Liver (tissue), 8 donors: ENCODE measurements at regions not wholly inside any gene's neighbourhood (a gene's known extent, or its start where the extent isn't known, plus 50 kb on each side); places are given as distances from the start of the nearest gene placed in this dataset.

ENCODE experiments used
- DNase-seq: peaks from one replicate; pipeline ENCODE4 v3.0.0-alpha.2; 2017; ENCODE audit warnings: low spot score
- H3K27ac ChIP-seq, 2 donors: one replicate each; pipeline ENCODE4 v1.7.0; 2013; ENCODE audit warnings: inconsistent platforms in 2 of 2, low read length in 2 of 2, control low read depth in 1 of 2, low read depth in 1 of 2, mild to moderate bottlenecking in 1 of 2
- H3K27me3 ChIP-seq, 4 donors: one replicate each; pipeline versions ENCODE4 v1.6.1 to v1.7.0; 2013; ENCODE audit warnings: low read length in 3 of 4, inconsistent platforms in 1 of 4, mild to moderate bottlenecking in 1 of 4, moderate library complexity in 1 of 4; ENCODE audit not compliant: control insufficient read depth in 4 of 4, insufficient read depth in 4 of 4
- H3K36me3 ChIP-seq, 4 donors: one replicate each; pipeline versions ENCODE4 v1.6.1 to v1.7.0; 2013; ENCODE audit warnings: low read length in 3 of 4, mild to moderate bottlenecking in 3 of 4, low read depth in 1 of 4, moderate library complexity in 1 of 4; ENCODE audit not compliant: control insufficient read depth in 4 of 4, insufficient read depth in 3 of 4
- H3K4me1 ChIP-seq, 4 donors: one replicate each; pipeline versions ENCODE4 v1.6.1 to v1.7.0; 2013; ENCODE audit warnings: low read length in 3 of 4, mild to moderate bottlenecking in 3 of 4, moderate library complexity in 1 of 4; ENCODE audit not compliant: control insufficient read depth in 4 of 4, insufficient read depth in 4 of 4
- H3K4me3 ChIP-seq, 3 donors: one replicate each; pipeline versions ENCODE4 v1.6.1 to v1.7.0; 2013; ENCODE audit warnings: low read length in 3 of 3, control low read depth in 1 of 3, low read depth in 1 of 3, mild to moderate bottlenecking in 1 of 3
- H3K9ac ChIP-seq, 2 donors: one replicate each; pipeline ENCODE4 v1.7.0; 2013; ENCODE audit warnings: low read length in 2 of 2, mild to moderate bottlenecking in 2 of 2, moderate library complexity in 2 of 2, control low read depth in 1 of 2, low read depth in 1 of 2
- H3K9me3 ChIP-seq, 4 donors: one replicate each; pipeline versions ENCODE4 v1.6.1 to v1.7.0; 2013; ENCODE audit warnings: low read length in 3 of 4; ENCODE audit not compliant: control insufficient read depth in 4 of 4
- ATF3 ChIP-seq: IDR thresholded peaks from 2 replicates; pipeline ENCODE4 v1.6.1; 2016; ENCODE audit warnings: antibody characterized with exemption
- CTCF ChIP-seq: fragments of 150-350 bp; IDR thresholded peaks from 2 replicates; pipeline ENCODE4 v1.5.1; 2017; ENCODE audit warnings: improper control_type of control experiment, low read depth, low read length; ENCODE audit not compliant: missing input control
- EGR1 ChIP-seq, 2 donors: IDR thresholded peaks; 2 replicates each; pipeline ENCODE4 v1.6.1; 2016 to 2018; ENCODE audit warnings: antibody characterized with exemption in 2 of 2, low read depth in 2 of 2
- FOXA1 ChIP-seq: IDR thresholded peaks from 2 replicates; pipeline ENCODE4 v1.6.1; 2016; ENCODE audit warnings: antibody characterized with exemption
- FOXA2 ChIP-seq: IDR thresholded peaks from 2 replicates; pipeline ENCODE4 v1.6.1; 2016; ENCODE audit warnings: antibody characterized with exemption
- HNF4G ChIP-seq: IDR thresholded peaks from 2 replicates; pipeline ENCODE4 v1.6.1; 2016; ENCODE audit warnings: antibody characterized with exemption
- MAX ChIP-seq: IDR thresholded peaks from 2 replicates; pipeline ENCODE4 v1.6.1; 2016; ENCODE audit warnings: antibody characterized with exemption
- NR2F2 ChIP-seq: IDR thresholded peaks from 2 replicates; pipeline ENCODE4 v1.6.1; 2016; ENCODE audit warnings: antibody characterized with exemption
- RAD21 ChIP-seq, 2 donors: IDR thresholded peaks; 2 replicates each; pipeline ENCODE4 v1.6.1; 2016; ENCODE audit warnings: antibody characterized with exemption in 2 of 2, mild to moderate bottlenecking in 2 of 2
- REST ChIP-seq: IDR thresholded peaks from 2 replicates; pipeline ENCODE4 v1.6.1; 2016; ENCODE audit warnings: antibody characterized with exemption, mild to moderate bottlenecking
- SP1 ChIP-seq: IDR thresholded peaks from 2 replicates; pipeline ENCODE4 v1.6.1; 2018; ENCODE audit warnings: antibody characterized with exemption, mild to moderate bottlenecking
- TAF1 ChIP-seq: conservative IDR thresholded peaks from 2 replicates; pipeline ENCODE4 v1.6.1; 2016; ENCODE audit warnings: antibody characterized with exemption, mild to moderate bottlenecking
- YY1 ChIP-seq: IDR thresholded peaks from 2 replicates; pipeline ENCODE4 v1.6.1; 2016; ENCODE audit warnings: antibody characterized with exemption, mild to moderate bottlenecking
- ZBTB33 ChIP-seq: IDR thresholded peaks from 2 replicates; pipeline ENCODE4 v1.6.1; 2016; ENCODE audit warnings: antibody characterized with exemption
- WGBS: extraction: QIAGEN DNeasy Blood & Tissue Kit; methylation state at CpG from one replicate; pipeline ENCODE4 v1.1.7; 2013; 5-methylcytosine and 5-hydroxymethylcytosine counted together
- donor health status: healthy.
- donor health status: healthy.
- donor health status: healthy.
- donor health status: healthy.
- donor health status: healthy.

- H3K27ac ChIP-seq: no peak overlapping the region
- no peaks in the 10 kb centered on the region for H3K4me1 ChIP-seq
- no peak overlapping the region for H3K9ac ChIP-seq
- no peaks in the 10 kb centered on the region for H3K27me3 ChIP-seq
- TF ChIP-seq NR2F2 (no peak), YY1 (no peak), CTCF (no peak), RAD21 (IDR thresholded peaks at IDR 0.05) (no peak), FOXA1 (no peak), HNF4G (no peak), EGR1 (IDR thresholded peaks at IDR 0.05; ENCODE audit: low read depth in 2 of 2) (no peak), REST (no peak), TAF1 (no peak)
- H3K36me3 ChIP-seq: no peaks in the 10 kb centered on the region
- DNase-seq: no peak
- H3K4me3 ChIP-seq: no peak overlapping the region
- H3K9me3 ChIP-seq: no peaks in the 10 kb centered on the region
Observed at GRCh38 chr3:118180853-118181252, 853.8 kb downstream of the IGSF11 start.

GRCh38 chr3:118181274-118181673 lies 853.4 kb downstream of the IGSF11 start:
- Histone ChIP-seq H3K9me3 (no peaks in the 10 kb centered on the region), H3K27ac (no peak overlapping the region), H3K36me3 (no peaks in the 10 kb centered on the region), H3K27me3 (no peaks in the 10 kb centered on the region), H3K4me3 (no peak overlapping the region), H3K9ac (no peak overlapping the region), H3K4me1 (no peaks in the 10 kb centered on the region)
- WGBS: 38% methylated on average over 1 of the region's 1 CpG
- TF ChIP-seq FOXA2: no peak
- TF ChIP-seq NR2F2: no peak
- no peak for DNase-seq

GRCh38 chr3:118186051-118186450 lies 848.6 kb downstream of the IGSF11 start:
- peaks cover 0 to 3% (median 0%) of the 10 kb centered on the region in 4 donors for H3K9me3 ChIP-seq
- no peak for DNase-seq
- no peaks in the 10 kb centered on the region for H3K4me1 ChIP-seq
- no peak for TF ChIP-seq ZBTB33
- TF ChIP-seq SP1: no peak
- no peak for TF ChIP-seq MAX
- TF ChIP-seq TAF1: no peak
- TF ChIP-seq ATF3: no peak
- no peak for TF ChIP-seq YY1
- TF ChIP-seq HNF4G: no peak
- no peak for TF ChIP-seq NR2F2
- 66% methylated on average over 4 of the region's 4 CpGs for WGBS
- H3K36me3 ChIP-seq: no peaks in the 10 kb centered on the region
- no peak overlapping the region for H3K9ac ChIP-seq
- H3K4me3 ChIP-seq: no peak overlapping the region
- no peaks in the 10 kb centered on the region for H3K27me3 ChIP-seq
- no peak overlapping the region for H3K27ac ChIP-seq
